ENCODE measurements at regions not wholly inside any gene's neighbourhood (a gene's known extent, or its start where the extent isn't known, plus 50 kb on each side); places are given as distances from the start of the nearest gene placed in this dataset.

GRCh38 chr1:227472772-227473171 lies 90.6 kb upstream of the ZNF678 start:
- Histone ChIP-seq H3K27me3 (ENCODE audit: control insufficient read depth, insufficient read depth, low read length) (no peaks in the 10 kb centered on the region), H3K27ac (ENCODE audit: low read depth, low read length) (no peak overlapping the region), H3K9me3 (ENCODE audit: control insufficient read depth, insufficient read depth, low read depth, low read length) (peaks cover 24% of the 10 kb centered on the region), H3K4me1 (ENCODE audit: control insufficient read depth, insufficient read depth, low read length) (peaks cover 5% of the 10 kb centered on the region; the same call in 1 of the 2 replicates), H3K36me3 (ENCODE audit: control insufficient read depth, insufficient read depth, low read length) (no peaks in the 10 kb centered on the region), H3K9ac (ENCODE audit: low read length) (no peak overlapping the region), H3K4me3 (ENCODE audit: low read depth, low read length) (no peak overlapping the region)

- H3K27ac ChIP-seq (ENCODE audit: low read depth, low read length) = no peak overlapping the region
- peaks cover 24% of the 10 kb centered on the region for H3K9me3 ChIP-seq (ENCODE audit: control insufficient read depth, insufficient read depth, low read depth, low read length)
- no peaks in the 10 kb centered on the region for H3K27me3 ChIP-seq (ENCODE audit: control insufficient read depth, insufficient read depth, low read length)
- no peaks in the 10 kb centered on the region for H3K36me3 ChIP-seq (ENCODE audit: control insufficient read depth, insufficient read depth, low read length)
- no peak overlapping the region for H3K4me3 ChIP-seq (ENCODE audit: low read depth, low read length)
- peaks cover 5% of the 10 kb centered on the region; the same call in 1 of the 2 replicates for H3K4me1 ChIP-seq (ENCODE audit: control insufficient read depth, insufficient read depth, low read length)
- H3K9ac ChIP-seq (ENCODE audit: low read length) = no peak overlapping the region
These were observed 92.7 kb upstream of the ZNF678 start for GRCh38 chr1:227470688-227471087.

GRCh38 chr1:227469708-227470107 lies 93.6 kb upstream of the ZNF678 start:
- Histone ChIP-seq H3K27me3 (ENCODE audit: control insufficient read depth, insufficient read depth, low read length) (peaks cover 4% of the 10 kb centered on the region; the same call in 1 of the 2 replicates), H3K9ac (ENCODE audit: low read length) (no peak overlapping the region), H3K4me3 (ENCODE audit: low read depth, low read length) (no peak overlapping the region), H3K4me1 (ENCODE audit: control insufficient read depth, insufficient read depth, low read length) (peaks cover 5% of the 10 kb centered on the region; the same call in 1 of the 2 replicates), H3K36me3 (ENCODE audit: control insufficient read depth, insufficient read depth, low read length) (no peaks in the 10 kb centered on the region), H3K27ac (ENCODE audit: low read depth, low read length) (no peak overlapping the region), H3K9me3 (ENCODE audit: control insufficient read depth, insufficient read depth, low read depth, low read length) (peaks cover 24% of the 10 kb centered on the region)

DNA sequence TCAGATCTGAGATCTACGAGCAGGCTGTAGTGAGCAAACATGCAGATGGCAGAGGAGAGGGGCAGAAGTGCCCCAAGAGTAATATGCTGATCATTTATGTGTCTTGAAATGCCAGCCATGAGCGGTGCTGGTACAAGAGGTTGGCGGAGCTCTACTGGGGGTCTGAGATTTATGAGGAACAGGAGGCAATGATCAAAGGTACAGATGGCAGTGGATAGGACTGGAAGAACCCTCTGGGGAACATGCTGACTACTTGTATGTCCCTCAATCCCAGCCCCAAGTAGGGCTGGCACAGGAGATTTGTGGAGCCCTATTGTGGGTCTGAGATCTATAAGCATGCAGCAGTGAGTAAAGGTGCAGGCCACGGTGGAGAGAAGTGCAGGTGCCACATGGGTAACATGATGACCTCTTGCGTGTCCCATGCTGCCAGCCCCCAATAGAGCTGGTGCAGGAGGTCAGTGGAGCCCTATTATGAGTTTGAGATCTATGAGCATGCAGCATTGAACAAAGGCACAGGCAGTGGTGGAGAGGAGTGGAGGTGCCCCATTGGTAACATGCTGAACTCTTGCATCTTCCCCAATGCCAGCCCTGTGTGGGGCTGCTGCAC lies 97.2 kb upstream of the ZNF678 start:
- H3K4me1 ChIP-seq (ENCODE audit: control insufficient read depth, insufficient read depth, low read length) = no peaks in the 10 kb centered on the region
- H3K9ac ChIP-seq (ENCODE audit: low read length) = no peak overlapping the region
- H3K27me3 ChIP-seq (ENCODE audit: control insufficient read depth, insufficient read depth, low read length) = peaks cover 4% of the 10 kb centered on the region; the same call in 1 of the 2 replicates
- no peak overlapping the region for H3K4me3 ChIP-seq (ENCODE audit: low read depth, low read length)
- peaks cover 13% of the 10 kb centered on the region for H3K9me3 ChIP-seq (ENCODE audit: control insufficient read depth, insufficient read depth, low read depth, low read length)
- no peaks in the 10 kb centered on the region for H3K36me3 ChIP-seq (ENCODE audit: control insufficient read depth, insufficient read depth, low read length)
- H3K27ac ChIP-seq (ENCODE audit: low read depth, low read length) = no peak overlapping the region

- Histone ChIP-seq H3K4me1 (ENCODE audit: control insufficient read depth, insufficient read depth, low read length) (no peaks in the 10 kb centered on the region), H3K27ac (ENCODE audit: low read depth, low read length) (no peak overlapping the region), H3K27me3 (ENCODE audit: control insufficient read depth, insufficient read depth, low read length) (peaks cover 4% of the 10 kb centered on the region; the same call in 1 of the 2 replicates), H3K4me3 (ENCODE audit: low read depth, low read length) (no peak overlapping the region), H3K9ac (ENCODE audit: low read length) (no peak overlapping the region), H3K9me3 (ENCODE audit: control insufficient read depth, insufficient read depth, low read depth, low read length) (peaks cover 4% of the 10 kb centered on the region; the same call in 1 of the 2 replicates), H3K36me3 (ENCODE audit: control insufficient read depth, insufficient read depth, low read length) (no peaks in the 10 kb centered on the region)
These were observed 98.1 kb upstream of the ZNF678 start for GRCh38 chr1:227465256-227465655.

GRCh38 chr1:227459977-227460376 lies 103.4 kb upstream of the ZNF678 start:
- H3K27me3 ChIP-seq (ENCODE audit: control insufficient read depth, insufficient read depth, low read length) = peaks cover 1% of the 10 kb centered on the region; the same call in 1 of the 2 replicates
- no peaks in the 10 kb centered on the region for H3K36me3 ChIP-seq (ENCODE audit: control insufficient read depth, insufficient read depth, low read length)
- no peaks in the 10 kb centered on the region for H3K9me3 ChIP-seq (ENCODE audit: control insufficient read depth, insufficient read depth, low read depth, low read length)
- no peak overlapping the region for H3K27ac ChIP-seq (ENCODE audit: low read depth, low read length)
- no peak overlapping the region for H3K9ac ChIP-seq (ENCODE audit: low read length)
- H3K4me3 ChIP-seq (ENCODE audit: low read depth, low read length) = no peak overlapping the region
- no peaks in the 10 kb centered on the region for H3K4me1 ChIP-seq (ENCODE audit: control insufficient read depth, insufficient read depth, low read length)

- H3K36me3 ChIP-seq (ENCODE audit: control insufficient read depth, insufficient read depth, low read length) = no peaks in the 10 kb centered on the region
- no peaks in the 10 kb centered on the region for H3K4me1 ChIP-seq (ENCODE audit: control insufficient read depth, insufficient read depth, low read length)
- no peak overlapping the region for H3K9ac ChIP-seq (ENCODE audit: low read length)
- H3K9me3 ChIP-seq (ENCODE audit: control insufficient read depth, insufficient read depth, low read depth, low read length) = no peaks in the 10 kb centered on the region
- no peak overlapping the region for H3K27ac ChIP-seq (ENCODE audit: low read depth, low read length)
- H3K4me3 ChIP-seq (ENCODE audit: low read depth, low read length) = no peak overlapping the region
- H3K27me3 ChIP-seq (ENCODE audit: control insufficient read depth, insufficient read depth, low read length) = no peaks in the 10 kb centered on the region
These were observed 104.0 kb upstream of the ZNF678 start for GRCh38 chr1:227459326-227459841.

- H3K36me3 ChIP-seq (ENCODE audit: control insufficient read depth, insufficient read depth, low read length) = no peaks in the 10 kb centered on the region
- H3K9ac ChIP-seq (ENCODE audit: low read length) = no peak overlapping the region
- no peaks in the 10 kb centered on the region for H3K9me3 ChIP-seq (ENCODE audit: control insufficient read depth, insufficient read depth, low read depth, low read length)
- H3K27ac ChIP-seq (ENCODE audit: low read depth, low read length) = no peak overlapping the region
- no peaks in the 10 kb centered on the region for H3K4me1 ChIP-seq (ENCODE audit: control insufficient read depth, insufficient read depth, low read length)
- no peak overlapping the region for H3K4me3 ChIP-seq (ENCODE audit: low read depth, low read length)
- H3K27me3 ChIP-seq (ENCODE audit: control insufficient read depth, insufficient read depth, low read length) = no peaks in the 10 kb centered on the region
These were observed 108.7 kb upstream of the ZNF678 start for GRCh38 chr1:227454686-227455085.

DNA sequence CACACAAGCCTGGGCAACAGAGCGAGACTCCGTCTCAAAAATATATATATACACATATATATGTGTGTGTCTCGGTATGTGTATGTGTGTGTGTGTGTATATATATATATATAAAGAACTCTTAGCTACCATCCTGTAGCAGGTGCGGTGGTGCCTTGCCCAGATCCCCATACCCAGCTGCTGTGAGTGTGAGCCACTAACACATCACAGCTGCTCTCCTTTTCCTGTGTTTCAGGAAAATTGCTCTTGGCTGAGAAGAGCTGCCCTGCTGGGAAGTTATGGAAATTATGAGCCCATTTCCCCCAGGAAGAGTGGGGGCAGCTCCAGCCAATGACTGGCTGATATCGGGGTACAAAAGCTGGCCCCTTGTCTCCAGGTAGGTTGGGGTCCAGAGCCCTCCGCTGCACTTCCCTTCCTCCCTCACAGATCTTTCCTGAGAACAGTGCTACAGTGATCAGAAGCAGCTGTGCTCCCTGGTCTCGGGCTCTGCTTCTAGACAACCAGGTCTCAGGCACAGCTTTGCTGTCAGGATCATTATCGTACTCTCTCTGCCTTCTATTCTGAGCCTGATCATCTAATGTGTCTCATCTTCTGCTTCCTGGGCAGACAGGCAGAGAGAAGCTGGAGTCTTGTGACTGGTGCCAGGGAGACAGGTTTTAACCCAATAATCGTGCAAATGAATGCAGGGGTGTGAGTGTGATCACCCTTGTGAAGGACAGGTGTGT lies 109.6 kb upstream of the ZNF678 start:
- no peaks in the 10 kb centered on the region for H3K36me3 ChIP-seq (ENCODE audit: control insufficient read depth, insufficient read depth, low read length)
- H3K4me1 ChIP-seq (ENCODE audit: control insufficient read depth, insufficient read depth, low read length) = no peaks in the 10 kb centered on the region
- no peak overlapping the region for H3K4me3 ChIP-seq (ENCODE audit: low read depth, low read length)
- H3K9ac ChIP-seq (ENCODE audit: low read length) = no peak overlapping the region
- H3K27ac ChIP-seq (ENCODE audit: low read depth, low read length) = no peak overlapping the region
- no peaks in the 10 kb centered on the region for H3K9me3 ChIP-seq (ENCODE audit: control insufficient read depth, insufficient read depth, low read depth, low read length)
- H3K27me3 ChIP-seq (ENCODE audit: control insufficient read depth, insufficient read depth, low read length) = no peaks in the 10 kb centered on the region

- no peak overlapping the region for H3K4me3 ChIP-seq (ENCODE audit: low read depth, low read length)
- no peaks in the 10 kb centered on the region for H3K36me3 ChIP-seq (ENCODE audit: control insufficient read depth, insufficient read depth, low read length)
- no peaks in the 10 kb centered on the region for H3K27me3 ChIP-seq (ENCODE audit: control insufficient read depth, insufficient read depth, low read length)
- no peak overlapping the region for H3K9ac ChIP-seq (ENCODE audit: low read length)
- no peaks in the 10 kb centered on the region for H3K9me3 ChIP-seq (ENCODE audit: control insufficient read depth, insufficient read depth, low read depth, low read length)
- no peak overlapping the region for H3K27ac ChIP-seq (ENCODE audit: low read depth, low read length)
- no peaks in the 10 kb centered on the region for H3K4me1 ChIP-seq (ENCODE audit: control insufficient read depth, insufficient read depth, low read length)
These were observed 111.4 kb upstream of the ZNF678 start for GRCh38 chr1:227451954-227452353.

DNA sequence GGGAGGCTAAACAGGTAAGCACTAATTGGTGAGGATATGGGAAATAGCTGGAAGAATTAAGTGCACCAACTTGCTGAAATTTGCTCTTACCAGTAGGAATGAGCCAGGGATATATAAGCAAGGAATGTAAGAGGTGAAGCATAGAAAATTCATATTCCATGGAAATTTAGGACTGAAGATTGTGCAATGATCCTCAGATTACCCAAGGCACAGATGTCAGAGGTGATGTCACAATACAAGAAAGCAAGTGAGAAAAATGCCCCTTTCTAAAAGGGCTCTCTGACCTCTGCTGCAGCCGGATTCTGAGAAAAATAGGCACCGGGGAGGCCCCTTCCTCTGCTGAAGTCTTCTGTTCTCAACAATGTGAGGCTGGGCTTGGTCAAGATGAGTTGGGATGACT lies 112.3 kb upstream of the ZNF678 start:
- H3K27ac ChIP-seq (ENCODE audit: low read depth, low read length) = no peak overlapping the region

More for the DNA sequence above, 112.3 kb upstream of the ZNF678 start:
- Histone ChIP-seq H3K4me1 (ENCODE audit: control insufficient read depth, insufficient read depth, low read length) (no peaks in the 10 kb centered on the region), H3K9me3 (ENCODE audit: control insufficient read depth, insufficient read depth, low read depth, low read length) (no peaks in the 10 kb centered on the region), H3K4me3 (ENCODE audit: low read depth, low read length) (no peak overlapping the region), H3K9ac (ENCODE audit: low read length) (no peak overlapping the region), H3K36me3 (ENCODE audit: control insufficient read depth, insufficient read depth, low read length) (no peaks in the 10 kb centered on the region), H3K27me3 (ENCODE audit: control insufficient read depth, insufficient read depth, low read length) (no peaks in the 10 kb centered on the region)

Measured in HUES6 (cell line).